ENCODE measurements at regions not wholly inside any gene's neighbourhood (a gene's known extent, or its start where the extent isn't known, plus 50 kb on each side); places are given as distances from the start of the nearest gene placed in this dataset.

DNA sequence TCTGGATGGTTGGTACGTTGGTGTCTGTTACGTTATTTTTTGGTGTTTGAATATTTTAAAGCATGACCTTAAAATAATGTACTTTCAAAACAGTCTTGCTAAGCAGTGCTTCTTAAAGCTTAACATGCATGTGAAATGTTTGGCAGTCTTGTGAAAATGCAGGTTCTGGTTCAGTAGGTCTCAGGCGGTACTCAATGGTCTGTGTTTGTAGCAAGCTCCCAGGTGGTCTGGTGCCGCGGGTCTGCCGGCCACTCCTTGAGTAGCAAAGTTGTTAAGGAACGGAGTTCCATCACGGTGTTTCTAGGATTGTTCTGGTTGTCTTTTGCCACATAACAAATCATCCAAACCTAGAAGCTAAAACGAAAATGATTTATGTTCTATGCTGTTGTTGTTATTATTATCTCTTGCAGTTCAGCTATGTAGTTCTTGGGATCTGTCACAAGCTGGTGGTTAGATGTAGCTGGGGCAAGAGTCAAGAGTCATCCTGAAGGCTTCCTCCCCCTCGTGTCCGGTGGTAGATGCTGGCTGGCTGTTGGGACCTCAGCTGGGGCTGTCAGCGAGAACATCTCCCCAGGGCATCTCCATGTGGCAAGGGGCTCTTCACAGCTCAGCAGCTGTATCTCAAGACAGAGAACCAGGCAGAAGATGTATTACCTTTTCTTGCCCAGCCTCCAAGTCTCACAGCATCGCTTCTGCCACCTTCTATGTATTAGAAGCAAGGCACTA is 186.8 kb downstream of the PALM2AKAP2 start:
- FAIRE-seq (no peak), ATAC-seq (peak; percentile 52), DNase-seq (ENCODE audit: low read depth, low spot score) (no peak)
- Histone ChIP-seq H3K36me3 (ENCODE audit: control insufficient read depth in 2 of 2, insufficient read depth in 2 of 2, low read length in 1 of 2) (no peaks in the 10 kb centered on the region), H3K9ac (ENCODE audit: control insufficient read depth, insufficient read depth, low read length) (peak overlapping the region; percentile 71), H3K4me2 (ENCODE audit: control insufficient read depth, insufficient read depth) (peak overlapping the region; percentile 91), H2AFZ (ENCODE audit: control insufficient read depth, low read depth, low read length) (peak overlapping the region; percentile 79), H3K4me3 (peak overlapping the region; percentile 17; the same call in 1 of the 2 replicates), H3K9me3 (replicated peaks; ENCODE audit: control insufficient read depth, insufficient read depth, low read length) (no peaks in the 10 kb centered on the region), H4K20me1 (ENCODE audit: control insufficient read depth, insufficient read depth) (no peaks in the 10 kb centered on the region), H3K27ac (ENCODE audit: control insufficient read depth, insufficient read depth) (peak overlapping the region; percentile 93), H3K79me2 (ENCODE audit: control insufficient read depth, insufficient read depth, low read length) (peaks cover 1% of the 10 kb centered on the region; the same call in 1 of the 2 replicates), H3K27me3 (replicated peaks in 1 of 2; ENCODE audit: control insufficient read depth in 2 of 2, insufficient read depth in 2 of 2, low read length in 1 of 2) (no peaks in the 10 kb centered on the region), H3K4me1 (ENCODE audit: control insufficient read depth, insufficient read depth, low read length) (peaks cover 65% of the 10 kb centered on the region)
- ChIA-PET RAD21 (ENCODE audit: unreplicated experiment) (interaction anchor here (0.6 to 8.7 kb wide), 27 partner anchors 10 to 291 kb away, joined by 3 to 137 read pairs (median 12); no protein-coding TSS in a partner anchor), CTCF (interaction anchor here (0.9 to 10.7 kb wide), 18 partner anchors 10 to 185 kb away, joined by 3 to 102 read pairs (median 12); no protein-coding TSS in a partner anchor), POLR2A (interaction anchor here (0.7 to 7.3 kb wide), 17 partner anchors 10 to 182 kb away, joined by 3 to 59 read pairs (median 6); no protein-coding TSS in a partner anchor), SMC1A (ENCODE audit: uncharacterized antibody, unreplicated experiment) (interaction anchor here (0.6 to 12.2 kb wide), 31 partner anchors 9 to 544 kb away, joined by 3 to 423 read pairs (median 8); no protein-coding TSS in a partner anchor)
- 4% methylated on average over 13 of the region's 13 CpGs for WGBS (ENCODE audit: insufficient coverage, insufficient replicate concordance, low lambda C conversion rate, missing lambda C conversion rate)
- in situ Hi-C loops (cut with MboI) (loop anchor here (5.0 kb wide), 1 partner anchor 85 kb away; no protein-coding TSS in a partner anchor), intact Hi-C loops (cut with micrococcal nuclease; ENCODE audit: unreplicated experiment) (loop anchor here (1.0 to 2.0 kb wide), 4 partner anchors 49 to 186 kb away; no protein-coding TSS in a partner anchor)
- BruUV-seq (replicated peaks), result TSS peak; percentile 55
- 0 out of 4 replicates have a peak, but pooled peaks of 1 of the 2 experiments have one; percentile 14 for TF ChIP-seq EP300 (IDR thresholded peaks at IDR 0.05; ENCODE audit: borderline replicate concordance in 1 of 2, control insufficient read depth in 1 of 2, low read depth in 2 of 2, low read length in 2 of 2)
- TF ChIP-seq, protein P1, sequence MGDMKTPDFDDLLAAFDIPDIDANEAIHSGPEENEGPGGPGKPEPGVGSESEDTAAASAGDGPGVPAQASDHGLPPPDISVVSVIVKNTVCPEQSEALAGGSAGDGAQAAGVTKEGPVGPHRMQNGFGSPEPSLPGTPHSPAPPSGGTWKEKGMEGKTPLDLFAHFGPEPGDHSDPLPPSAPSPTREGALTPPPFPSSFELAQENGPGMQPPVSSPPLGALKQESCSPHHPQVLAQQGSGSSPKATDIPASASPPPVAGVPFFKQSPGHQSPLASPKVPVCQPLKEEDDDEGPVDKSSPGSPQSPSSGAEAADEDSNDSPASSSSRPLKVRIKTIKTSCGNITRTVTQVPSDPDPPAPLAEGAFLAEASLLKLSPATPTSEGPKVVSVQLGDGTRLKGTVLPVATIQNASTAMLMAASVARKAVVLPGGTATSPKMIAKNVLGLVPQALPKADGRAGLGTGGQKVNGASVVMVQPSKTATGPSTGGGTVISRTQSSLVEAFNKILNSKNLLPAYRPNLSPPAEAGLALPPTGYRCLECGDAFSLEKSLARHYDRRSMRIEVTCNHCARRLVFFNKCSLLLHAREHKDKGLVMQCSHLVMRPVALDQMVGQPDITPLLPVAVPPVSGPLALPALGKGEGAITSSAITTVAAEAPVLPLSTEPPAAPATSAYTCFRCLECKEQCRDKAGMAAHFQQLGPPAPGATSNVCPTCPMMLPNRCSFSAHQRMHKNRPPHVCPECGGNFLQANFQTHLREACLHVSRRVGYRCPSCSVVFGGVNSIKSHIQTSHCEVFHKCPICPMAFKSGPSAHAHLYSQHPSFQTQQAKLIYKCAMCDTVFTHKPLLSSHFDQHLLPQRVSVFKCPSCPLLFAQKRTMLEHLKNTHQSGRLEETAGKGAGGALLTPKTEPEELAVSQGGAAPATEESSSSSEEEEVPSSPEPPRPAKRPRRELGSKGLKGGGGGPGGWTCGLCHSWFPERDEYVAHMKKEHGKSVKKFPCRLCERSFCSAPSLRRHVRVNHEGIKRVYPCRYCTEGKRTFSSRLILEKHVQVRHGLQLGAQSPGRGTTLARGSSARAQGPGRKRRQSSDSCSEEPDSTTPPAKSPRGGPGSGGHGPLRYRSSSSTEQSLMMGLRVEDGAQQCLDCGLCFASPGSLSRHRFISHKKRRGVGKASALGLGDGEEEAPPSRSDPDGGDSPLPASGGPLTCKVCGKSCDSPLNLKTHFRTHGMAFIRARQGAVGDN (IDR thresholded peaks at IDR 0.05), result 0 out of 2 replicates have a peak, but pooled peaks have one; percentile 23
- no peak for TF ChIP-seq KLF5 (IDR thresholded peaks at IDR 0.05; ENCODE audit: partially characterized antibody)
- TF ChIP-seq POLR2AphosphoS2 (IDR thresholded peaks at IDR 0.05; ENCODE audit: low read depth, low read length), result no peak
- TF ChIP-seq ZNF24 (IDR thresholded peaks at IDR 0.05), result 0 out of 2 replicates have a peak, but pooled peaks have one; percentile 8
- no peak for TF ChIP-seq MTA2 (IDR thresholded peaks at IDR 0.05; ENCODE audit: low read depth)
- no peak for TF ChIP-seq TCF3 (IDR thresholded peaks at IDR 0.05; ENCODE audit: borderline replicate concordance, insufficient read depth, low read depth, low read length)
- no peak for TF ChIP-seq EZH2 (IDR thresholded peaks at IDR 0.05; ENCODE audit: borderline replicate concordance, control insufficient read depth, low read depth, low read length)
- TF ChIP-seq HDAC2 (IDR thresholded peaks at IDR 0.05), result no peak
- no peak for TF ChIP-seq KDM1A (IDR thresholded peaks at IDR 0.05; ENCODE audit: borderline replicate concordance)
- no peak for TF ChIP-seq LARP7 (IDR thresholded peaks at IDR 0.05)
- TF ChIP-seq CREM (IDR thresholded peaks at IDR 0.05; ENCODE audit: low read depth), result 0 out of 2 replicates have a peak, but pooled peaks have one; percentile 20
- no peak for TF ChIP-seq RELA (IDR thresholded peaks at IDR 0.05; ENCODE audit: borderline replicate concordance, partially characterized antibody)
- no peak for TF ChIP-seq ZNF384 (IDR thresholded peaks at IDR 0.05; ENCODE audit: borderline replicate concordance, low read depth, low read length)
- no peak for TF ChIP-seq GATAD2B (conservative IDR thresholded peaks at IDR 0.05; ENCODE audit: low read depth)
- TF ChIP-seq, protein P2, sequence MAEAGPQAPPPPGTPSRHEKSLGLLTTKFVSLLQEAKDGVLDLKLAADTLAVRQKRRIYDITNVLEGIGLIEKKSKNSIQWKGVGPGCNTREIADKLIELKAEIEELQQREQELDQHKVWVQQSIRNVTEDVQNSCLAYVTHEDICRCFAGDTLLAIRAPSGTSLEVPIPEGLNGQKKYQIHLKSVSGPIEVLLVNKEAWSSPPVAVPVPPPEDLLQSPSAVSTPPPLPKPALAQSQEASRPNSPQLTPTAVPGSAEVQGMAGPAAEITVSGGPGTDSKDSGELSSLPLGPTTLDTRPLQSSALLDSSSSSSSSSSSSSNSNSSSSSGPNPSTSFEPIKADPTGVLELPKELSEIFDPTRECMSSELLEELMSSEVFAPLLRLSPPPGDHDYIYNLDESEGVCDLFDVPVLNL (IDR thresholded peaks at IDR 0.05; ENCODE audit: low read depth, low read length), result no peak
- no peak for TF ChIP-seq SUPT20H (IDR thresholded peaks at IDR 0.05; ENCODE audit: borderline replicate concordance, control insufficient read depth, low read depth, low read length)
- no peak for TF ChIP-seq NRF1 (conservative IDR thresholded peaks at IDR 0.05; ENCODE audit: low read depth, low read length)
- TF ChIP-seq PAX5 (IDR thresholded peaks at IDR 0.05; ENCODE audit: borderline replicate concordance, low read depth, low read length), result peak; percentile 70; the same call in 1 of the 2 replicates
